SK-N-SH treated with all-trans-retinoic acid at 6 μM for 48 hours (cell line): ENCODE measurements at regions not wholly inside any gene's neighbourhood (a gene's known extent, or its start where the extent isn't known, plus 50 kb on each side); places are given as distances from the start of the nearest gene placed in this dataset.

Experiments used
- ATAC-seq: fragments of 200-7000 bp; cut with Tn5 transposase; 3 replicates; pipeline ENCODE4 v1.9.1; 2020; ENCODE audit warnings: mild to moderate bottlenecking, moderate library complexity
- ARNTL ChIP-seq: fragments of 450-650 bp; formaldehyde crosslinking; IDR thresholded peaks from 2 replicates; pipeline ENCODE4 v1.5.0; 2020; ENCODE audit warnings: low read depth, mild to moderate bottlenecking, moderate library complexity, borderline replicate concordance
- BACH2 ChIP-seq: fragments of 250-450 bp; sonication (Bioruptor Pico); IDR thresholded peaks from 2 replicates; pipeline ENCODE4 v1.9.0; 2021; ENCODE audit warnings: mild to moderate bottlenecking, borderline replicate concordance
- CSDC2 ChIP-seq: fragments of 250-450 bp; sonication (Bioruptor Pico); IDR thresholded peaks from 2 replicates; pipeline ENCODE4 v1.5.0; 2020; ENCODE audit warnings: mild to moderate bottlenecking, moderate library complexity
- CSRNP3 ChIP-seq: fragments of 250-450 bp; sonication (Bioruptor Pico); IDR thresholded peaks from 2 replicates; pipeline ENCODE4 v1.5.1; 2021; ENCODE audit warnings: mild to moderate bottlenecking, moderate library complexity
- ESRRG ChIP-seq: fragments of 250-450 bp; sonication (Bioruptor Pico); IDR thresholded peaks from 2 replicates; pipeline ENCODE4 v1.6.1; 2021; ENCODE audit warnings: mild to moderate bottlenecking
- GLIS3 ChIP-seq: fragments of 250-450 bp; sonication (Bioruptor Pico); IDR thresholded peaks from 2 replicates; pipeline ENCODE4 v1.5.0; 2020; ENCODE audit warnings: mild to moderate bottlenecking, moderate library complexity
- ISL1 ChIP-seq: fragments of 250-450 bp; sonication (Bioruptor Pico); IDR thresholded peaks from 2 replicates; pipeline ENCODE4 v2.1.2; 2022; ENCODE audit warnings: mild to moderate bottlenecking, moderate library complexity
- OSR1 ChIP-seq: fragments of 250-450 bp; sonication (Bioruptor Pico); IDR thresholded peaks from 2 replicates; pipeline ENCODE4 v1.8.0; 2022; ENCODE audit warnings: moderate library complexity, mild to moderate bottlenecking, inconsistent platforms
- PATZ1 ChIP-seq: fragments of 250-450 bp; sonication (Bioruptor Pico); IDR thresholded peaks from 2 replicates; pipeline ENCODE4 v1.8.0; 2020; ENCODE audit warnings: mild to moderate bottlenecking, moderate library complexity, borderline replicate concordance
- POU6F1 ChIP-seq: fragments of 250-450 bp; sonication (Bioruptor Pico); IDR thresholded peaks from 2 replicates; pipeline ENCODE4 v1.8.0; 2021; ENCODE audit warnings: low read depth, mild to moderate bottlenecking, moderate library complexity, borderline replicate concordance
- RARB ChIP-seq: fragments of 250-450 bp; sonication (Bioruptor Pico); IDR thresholded peaks from 2 replicates; pipeline ENCODE4 v1.8.0; 2021; ENCODE audit warnings: mild to moderate bottlenecking, moderate library complexity
- SNAI2 ChIP-seq: fragments of 250-450 bp; sonication (Bioruptor Pico); IDR thresholded peaks from 2 replicates; pipeline ENCODE4 v1.5.0; 2020; ENCODE audit warnings: mild to moderate bottlenecking, moderate library complexity
- TCF4 ChIP-seq: fragments of 250-450 bp; sonication (Bioruptor Pico); IDR thresholded peaks from 2 replicates; pipeline ENCODE4 v1.8.0; 2021; ENCODE audit warnings: mild to moderate bottlenecking, moderate library complexity, borderline replicate concordance
- TOX ChIP-seq: fragments of 250-450 bp; sonication (Bioruptor Pico); IDR thresholded peaks from 2 replicates; pipeline ENCODE4 v1.8.0; 2021; ENCODE audit warnings: mild to moderate bottlenecking, moderate library complexity, borderline replicate concordance
- TSHZ2 ChIP-seq: fragments of 250-450 bp; sonication (Bioruptor Pico); IDR thresholded peaks from 2 replicates; pipeline ENCODE4 v1.5.0; 2020; ENCODE audit warnings: mild to moderate bottlenecking, moderate library complexity
- ZC3H10 ChIP-seq: fragments of 250-450 bp; sonication (Bioruptor Pico); IDR thresholded peaks from 2 replicates; pipeline ENCODE4 v1.5.1; 2021; ENCODE audit warnings: mild to moderate bottlenecking, moderate library complexity
- ZFP3 ChIP-seq: fragments of 250-450 bp; sonication (Bioruptor Pico); IDR thresholded peaks from 2 replicates; pipeline ENCODE4 v1.5.0; 2020; ENCODE audit warnings: mild to moderate bottlenecking, moderate library complexity
- ZFP30 ChIP-seq: fragments of 450-650 bp; formaldehyde crosslinking; IDR thresholded peaks from 2 replicates; pipeline ENCODE4 v1.5.0; 2022; ENCODE audit warnings: mild to moderate bottlenecking, moderate library complexity
- ZNF565 ChIP-seq: fragments of 450-650 bp; formaldehyde crosslinking; conservative IDR thresholded peaks from 2 replicates; pipeline ENCODE4 v1.5.0; 2020; ENCODE audit warnings: low read depth, mild to moderate bottlenecking, moderate library complexity
- ZNF70 ChIP-seq: fragments of 450-650 bp; formaldehyde crosslinking; IDR thresholded peaks from 2 replicates; pipeline ENCODE4 v1.5.0; 2020; ENCODE audit warnings: mild to moderate bottlenecking, moderate library complexity
- ZNF8 ChIP-seq: fragments of 450-650 bp; formaldehyde crosslinking; IDR thresholded peaks from 2 replicates; pipeline ENCODE4 v1.5.0; 2020; ENCODE audit warnings: mild to moderate bottlenecking, moderate library complexity

GRCh38 chr12:123073292-123073691 lies 77.6 kb downstream of the PITPNM2 start:
- TF ChIP-seq ZNF8 (CRISPR knock-in tag) (no peak), TCF4 (CRISPR knock-in tag) (no peak), ZFP30 (no peak)
- ATAC-seq, result no peak

GRCh38 chr12:123071857-123072256 lies 79.0 kb downstream of the PITPNM2 start:
- no peak for ATAC-seq
- TF ChIP-seq CSDC2 (CRISPR knock-in tag) (no peak), ZNF70 (CRISPR knock-in tag) (no peak), OSR1 (CRISPR knock-in tag) (no peak), ZNF8 (CRISPR knock-in tag) (no peak), ZNF565 (CRISPR knock-in tag) (no peak), RARB (CRISPR knock-in tag) (no peak), ZC3H10 (CRISPR knock-in tag) (no peak), POU6F1 (no peak), ESRRG (no peak), TOX (no peak), ARNTL (CRISPR knock-in tag) (no peak), PATZ1 (CRISPR knock-in tag) (no peak), ISL1 (CRISPR knock-in tag) (no peak), TSHZ2 (no peak)
- TF ChIP-seq, all 23 proteins: peak for 0

GRCh38 chr12:123071099-123071800 lies 79.6 kb downstream of the PITPNM2 start:
- no peak; the same call in 2 of the 3 replicates for ATAC-seq

GRCh38 chr12:123070267-123071081 lies 80.4 kb downstream of the PITPNM2 start:
- TF ChIP-seq SNAI2 (CRISPR knock-in tag) (no peak), ESRRG (no peak), ZFP30 (no peak), ZNF70 (CRISPR knock-in tag) (no peak), ZNF565 (CRISPR knock-in tag) (no peak), CSRNP3 (CRISPR knock-in tag) (no peak), TSHZ2 (no peak), TCF4 (CRISPR knock-in tag) (no peak), GLIS3 (CRISPR knock-in tag) (no peak), ZC3H10 (CRISPR knock-in tag) (no peak), CSDC2 (CRISPR knock-in tag) (no peak)
- TF ChIP-seq, all 23 proteins: peak for 0
- peak; percentile 33 for ATAC-seq

More at GRCh38 chr12:123071099-123071800, 79.6 kb downstream of the PITPNM2 start:
- TF ChIP-seq ZFP3, result no peak
- TF ChIP-seq TOX, result no peak
- TF ChIP-seq ESRRG, result no peak
- no peak for TF ChIP-seq TCF4 (CRISPR knock-in tag)
- no peak for TF ChIP-seq ZC3H10 (CRISPR knock-in tag)
- TF ChIP-seq RARB (CRISPR knock-in tag), result no peak
- TF ChIP-seq OSR1 (CRISPR knock-in tag), result no peak
- no peak for TF ChIP-seq ZNF70 (CRISPR knock-in tag)
- TF ChIP-seq GLIS3 (CRISPR knock-in tag), result no peak
- TF ChIP-seq ZNF8 (CRISPR knock-in tag), result no peak
- no peak for TF ChIP-seq BACH2 (CRISPR knock-in tag)
- TF ChIP-seq CSDC2 (CRISPR knock-in tag), result no peak
- TF ChIP-seq, all 23 proteins: peak for 0
